ENCODE measurements at regions not wholly inside any gene's neighbourhood (a gene's known extent, or its start where the extent isn't known, plus 50 kb on each side); places are given as distances from the start of the nearest gene placed in this dataset.

GRCh38 chr4:32135642-32136041, 1415.5 kb downstream of the PCDH7 start:
- TF ChIP-seq TEAD4 (IDR thresholded peaks at IDR 0.05) = no peak
- TF ChIP-seq YY1 (IDR thresholded peaks at IDR 0.05; ENCODE audit: low read depth) = no peak
- no peak for TF ChIP-seq TAF1 (IDR thresholded peaks at IDR 0.05; ENCODE audit: low read depth)
